GM23338 (cell line): ENCODE measurements at regions not wholly inside any gene's neighbourhood (a gene's known extent, or its start where the extent isn't known, plus 50 kb on each side); places are given as distances from the start of the nearest gene placed in this dataset.

Source experiments
- ATAC-seq: fragments of 200-7000 bp; cut with Tn5 transposase; 3 replicates; pipeline ENCODE4 v1.9.1; 2020
- DNase-seq: peaks from one replicate; pipeline ENCODE4 v3.0.0-alpha.2; 2015; ENCODE audit warnings: low spot score
- H2AFZ ChIP-seq: fragments of 200-600 bp; sonication (generic); 2 replicates; pipeline ENCODE4 v1.8.0; 2016; ENCODE audit warnings: antibody characterized with exemption, mild to moderate bottlenecking, moderate library complexity
- H3F3A ChIP-seq: fragments of 200-600 bp; sonication (generic); replicated peaks from 2 replicates; pipeline ENCODE4 v1.8.0; 2017; ENCODE audit warnings: antibody characterized with exemption, mixed run types, low read depth
- H3K27ac ChIP-seq: fragments of 200-600 bp; sonication (generic); 2 replicates; pipeline ENCODE4 v1.6.1; 2016; ENCODE audit warnings: low read depth
- H3K27me3 ChIP-seq: fragments of 200-600 bp; sonication (generic); 2 replicates; pipeline ENCODE4 v1.8.0; 2016; ENCODE audit warnings: mild to moderate bottlenecking, mixed run types, moderate library complexity; ENCODE audit not compliant: insufficient read depth
- H3K36me3 ChIP-seq: fragments of 200-600 bp; sonication (generic); 2 replicates; pipeline ENCODE4 v1.8.0; 2016; ENCODE audit warnings: mild to moderate bottlenecking; ENCODE audit not compliant: insufficient read depth
- H3K4me1 ChIP-seq: fragments of 200-600 bp; sonication (generic); 2 replicates; pipeline ENCODE4 v1.8.0; 2016; ENCODE audit warnings: mild to moderate bottlenecking, moderate library complexity; ENCODE audit not compliant: insufficient read depth
- H3K4me2 ChIP-seq: fragments of 200-600 bp; sonication (generic); 2 replicates; pipeline ENCODE4 v1.7.1; 2017; ENCODE audit warnings: mixed run types
- H3K4me3 ChIP-seq: fragments of 200-600 bp; sonication (generic); 2 replicates; pipeline ENCODE4 v1.6.1; 2016; ENCODE audit warnings: mixed run types
- H3K79me2 ChIP-seq: fragments of 200-600 bp; sonication (generic); replicated peaks from 2 replicates; pipeline ENCODE4 v1.8.0; 2017; ENCODE audit warnings: mild to moderate bottlenecking; ENCODE audit not compliant: insufficient read depth
- H3K9me2 ChIP-seq: fragments of 200-600 bp; sonication (generic); 2 replicates; pipeline ENCODE4 v1.8.0; 2017; ENCODE audit not compliant: insufficient read depth
- H4K20me1 ChIP-seq: fragments of 200-600 bp; sonication (generic); replicated peaks from 2 replicates; pipeline ENCODE4 v1.8.0; 2017; ENCODE audit warnings: mild to moderate bottlenecking; ENCODE audit not compliant: insufficient read depth
- H3K27ac Mint-ChIP-seq: 2 replicates; pipeline ENCODE4 v1.8.0; 2020; ENCODE audit warnings: inconsistent platforms, mild to moderate bottlenecking, moderate library complexity, mixed read lengths
- H3K27me3 Mint-ChIP-seq: 3 replicates; pipeline ENCODE4 v1.8.0; 2022; ENCODE audit warnings: low read depth, mild to moderate bottlenecking, moderate library complexity, mixed read lengths, inconsistent platforms; ENCODE audit not compliant: insufficient read depth, poor library complexity
- H3K36me3 Mint-ChIP-seq: 3 replicates; pipeline ENCODE4 v1.8.0; 2021; ENCODE audit warnings: low read depth, mild to moderate bottlenecking, inconsistent platforms, moderate library complexity, mixed read lengths
- H3K4me1 Mint-ChIP-seq: 3 replicates; pipeline ENCODE4 v1.8.0; 2020; ENCODE audit warnings: mild to moderate bottlenecking, inconsistent platforms, mixed read lengths
- H3K4me3 Mint-ChIP-seq: 3 replicates; pipeline ENCODE4 v1.8.0; 2021; ENCODE audit warnings: moderate library complexity, mild to moderate bottlenecking, inconsistent platforms, mixed read lengths
- H3K9me3 Mint-ChIP-seq: 3 replicates; pipeline ENCODE4 v1.8.0; 2020; ENCODE audit warnings: moderate library complexity, mild to moderate bottlenecking, inconsistent platforms, mixed read lengths
- CREB1 ChIP-seq: fragments of 250-450 bp; sonication (Bioruptor Pico); IDR thresholded peaks from 2 replicates; pipeline ENCODE4 v1.5.0; 2020; ENCODE audit warnings: low read depth, mild to moderate bottlenecking, moderate library complexity
- EZH2 ChIP-seq: fragments of 200-600 bp; sonication (generic); IDR thresholded peaks from one replicate; pipeline ENCODE4 v1.8.0; 2017; ENCODE audit warnings: antibody characterized with exemption, mild to moderate bottlenecking, low read depth; ENCODE audit not compliant: unreplicated experiment
- EZH2phosphoT487 ChIP-seq: fragments of 200-600 bp; sonication (generic); IDR thresholded peaks from one replicate; pipeline ENCODE4 v1.8.1; 2018; ENCODE audit warnings: antibody characterized with exemption; ENCODE audit not compliant: unreplicated experiment
- JUNB ChIP-seq: IDR thresholded peaks from one replicate; pipeline ENCODE4 v1.6.1; 2016; ENCODE audit warnings: antibody characterized with exemption; ENCODE audit not compliant: unreplicated experiment
- NANOG ChIP-seq: IDR thresholded peaks from 2 replicates; pipeline ENCODE4 v1.6.1; 2016; ENCODE audit warnings: antibody characterized with exemption, borderline replicate concordance
- POLR2AphosphoS5 ChIP-seq: IDR thresholded peaks from 2 replicates; pipeline ENCODE4 v1.6.1; 2016; ENCODE audit warnings: antibody characterized with exemption, low read depth
- STAT1 ChIP-seq: IDR thresholded peaks from one replicate; pipeline ENCODE4 v1.6.1; 2016; ENCODE audit warnings: antibody characterized with exemption; ENCODE audit not compliant: unreplicated experiment
- ZNF114 ChIP-seq: fragments of 250-450 bp; sonication (Bioruptor Pico); IDR thresholded peaks from 2 replicates; pipeline ENCODE4 v1.5.0; 2020; ENCODE audit warnings: mild to moderate bottlenecking, moderate library complexity
- ZNF331 ChIP-seq: fragments of 250-450 bp; sonication (Bioruptor Pico); IDR thresholded peaks from 2 replicates; pipeline ENCODE4 v1.5.0; 2020; ENCODE audit warnings: low read depth, mild to moderate bottlenecking, moderate library complexity
- TF ChIP-seq, protein P1 (sequence below): IDR thresholded peaks from one replicate; pipeline ENCODE4 v1.6.1; 2018; ENCODE audit warnings: antibody characterized with exemption; ENCODE audit not compliant: unreplicated experiment
- TF ChIP-seq, protein P2 (sequence below): IDR thresholded peaks from 2 replicates; pipeline ENCODE4 v1.6.1; 2016; ENCODE audit warnings: antibody characterized with exemption
- TF ChIP-seq, protein P3 (sequence below), 2 experiments: fragments of 200-600 bp in 1 of 2; sonication (generic) in 1 of 2; conservative IDR thresholded peaks; 2 replicates each; pipeline versions ENCODE4 v1.5.1 to v1.6.1; 2016 to 2017; ENCODE audit warnings: antibody characterized with exemption in 2 of 2, low read depth in 2 of 2, mild to moderate bottlenecking in 2 of 2, moderate library complexity in 1 of 2

DNA sequence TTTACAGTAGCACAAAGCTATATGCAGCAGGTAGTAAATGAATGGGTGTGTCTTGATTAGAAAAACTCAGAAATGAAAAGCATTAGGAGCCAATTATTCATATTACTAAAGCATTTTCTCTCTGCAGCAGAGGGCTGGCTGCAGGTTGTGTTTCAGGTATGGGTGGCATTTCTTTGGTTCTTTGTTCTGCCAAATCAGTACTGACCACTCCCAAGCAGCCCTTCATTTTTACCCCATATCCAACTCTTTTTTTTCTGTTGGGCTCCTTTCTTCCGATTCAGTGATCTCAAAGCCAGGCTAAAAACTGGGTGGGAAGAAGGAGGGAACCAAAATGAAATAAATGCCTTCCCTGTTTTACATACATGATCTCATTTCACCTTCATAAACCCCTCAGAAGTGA lies 162.3 kb downstream of the SPRY1 start (continued):
- TF ChIP-seq, protein P1, sequence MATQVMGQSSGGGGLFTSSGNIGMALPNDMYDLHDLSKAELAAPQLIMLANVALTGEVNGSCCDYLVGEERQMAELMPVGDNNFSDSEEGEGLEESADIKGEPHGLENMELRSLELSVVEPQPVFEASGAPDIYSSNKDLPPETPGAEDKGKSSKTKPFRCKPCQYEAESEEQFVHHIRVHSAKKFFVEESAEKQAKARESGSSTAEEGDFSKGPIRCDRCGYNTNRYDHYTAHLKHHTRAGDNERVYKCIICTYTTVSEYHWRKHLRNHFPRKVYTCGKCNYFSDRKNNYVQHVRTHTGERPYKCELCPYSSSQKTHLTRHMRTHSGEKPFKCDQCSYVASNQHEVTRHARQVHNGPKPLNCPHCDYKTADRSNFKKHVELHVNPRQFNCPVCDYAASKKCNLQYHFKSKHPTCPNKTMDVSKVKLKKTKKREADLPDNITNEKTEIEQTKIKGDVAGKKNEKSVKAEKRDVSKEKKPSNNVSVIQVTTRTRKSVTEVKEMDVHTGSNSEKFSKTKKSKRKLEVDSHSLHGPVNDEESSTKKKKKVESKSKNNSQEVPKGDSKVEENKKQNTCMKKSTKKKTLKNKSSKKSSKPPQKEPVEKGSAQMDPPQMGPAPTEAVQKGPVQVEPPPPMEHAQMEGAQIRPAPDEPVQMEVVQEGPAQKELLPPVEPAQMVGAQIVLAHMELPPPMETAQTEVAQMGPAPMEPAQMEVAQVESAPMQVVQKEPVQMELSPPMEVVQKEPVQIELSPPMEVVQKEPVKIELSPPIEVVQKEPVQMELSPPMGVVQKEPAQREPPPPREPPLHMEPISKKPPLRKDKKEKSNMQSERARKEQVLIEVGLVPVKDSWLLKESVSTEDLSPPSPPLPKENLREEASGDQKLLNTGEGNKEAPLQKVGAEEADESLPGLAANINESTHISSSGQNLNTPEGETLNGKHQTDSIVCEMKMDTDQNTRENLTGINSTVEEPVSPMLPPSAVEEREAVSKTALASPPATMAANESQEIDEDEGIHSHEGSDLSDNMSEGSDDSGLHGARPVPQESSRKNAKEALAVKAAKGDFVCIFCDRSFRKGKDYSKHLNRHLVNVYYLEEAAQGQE, result no peak
- TF ChIP-seq POLR2AphosphoS5 (no peak), ZNF331 (CRISPR knock-in tag) (no peak), EZH2phosphoT487 (no peak), CREB1 (CRISPR knock-in tag) (no peak)

DNA sequence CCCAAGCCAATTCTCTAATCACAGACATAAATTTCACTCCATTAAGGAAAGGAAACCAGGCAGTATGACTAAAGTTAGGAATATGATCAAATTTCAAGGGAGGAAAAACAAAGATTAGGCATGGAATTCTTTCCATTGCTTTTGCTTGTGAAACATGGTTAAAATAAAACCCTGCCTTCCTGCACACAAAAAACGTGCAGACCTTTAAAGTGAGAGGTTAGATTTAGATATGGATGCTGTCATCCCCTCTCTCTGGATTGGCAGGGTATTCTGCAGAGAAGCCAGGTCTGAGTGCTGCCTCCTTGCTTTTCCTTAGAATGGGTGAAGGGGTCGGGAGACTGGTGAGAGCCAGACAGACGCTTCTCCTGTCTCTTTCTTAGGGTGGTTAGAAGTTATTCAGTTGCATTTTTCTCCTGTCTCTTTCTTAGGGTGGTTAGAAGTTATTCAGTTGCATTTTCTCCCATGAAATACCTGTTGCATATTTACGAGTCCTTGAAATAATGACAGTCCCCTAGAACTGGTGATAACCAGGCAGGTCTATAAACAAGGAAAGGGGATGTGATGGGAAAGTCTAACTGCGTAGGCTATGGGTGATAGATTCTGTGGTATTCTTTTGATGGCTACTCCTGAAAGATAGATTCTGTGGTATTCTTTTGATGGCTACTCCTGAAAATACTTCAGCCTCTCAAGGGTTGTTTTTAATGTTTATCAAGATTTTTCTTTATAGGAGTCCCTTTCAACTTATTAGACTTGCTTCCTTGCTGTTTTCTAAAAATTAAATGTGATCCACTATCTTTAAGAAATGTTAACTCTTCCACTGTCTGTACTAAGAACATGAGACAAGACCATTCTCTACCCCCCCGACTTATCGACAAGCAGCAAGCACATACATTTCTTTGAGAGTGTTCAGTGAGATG lies 163.6 kb downstream of the SPRY1 start:
- Histone ChIP-seq H2AFZ (no peak overlapping the region), H3K79me2 (no peaks in the 10 kb centered on the region), H3K27ac (no peak overlapping the region), H3K4me1 (peaks cover 31% of the 10 kb centered on the region), H3K27me3 (no peaks in the 10 kb centered on the region), H3K9me2 (no peaks in the 10 kb centered on the region), H3K4me3 (no peak overlapping the region), H3F3A (no peaks in the 10 kb centered on the region), H3K36me3 (no peaks in the 10 kb centered on the region), H4K20me1 (no peaks in the 10 kb centered on the region), H3K4me2 (no peak overlapping the region)
- Mint-ChIP-seq H3K4me1 (peaks cover 34% of the 10 kb centered on the region), H3K27me3 (peaks cover 4% of the 10 kb centered on the region), H3K4me3 (no peak overlapping the region), H3K27ac (no peak overlapping the region), H3K36me3 (no peaks in the 10 kb centered on the region; the same call in 2 of the 3 replicates), H3K9me3 (no peaks in the 10 kb centered on the region)
- DNase-seq (peak; percentile 22), ATAC-seq (peak; percentile 19; the same call in 1 of the 3 replicates)
- TF ChIP-seq POLR2AphosphoS5 (no peak), JUNB (no peak), CREB1 (CRISPR knock-in tag) (no peak), ZNF114 (no peak), EZH2 (no peak), ZNF331 (CRISPR knock-in tag) (no peak), STAT1 (no peak), NANOG (no peak), EZH2phosphoT487 (no peak)
- TF ChIP-seq, protein P2, sequence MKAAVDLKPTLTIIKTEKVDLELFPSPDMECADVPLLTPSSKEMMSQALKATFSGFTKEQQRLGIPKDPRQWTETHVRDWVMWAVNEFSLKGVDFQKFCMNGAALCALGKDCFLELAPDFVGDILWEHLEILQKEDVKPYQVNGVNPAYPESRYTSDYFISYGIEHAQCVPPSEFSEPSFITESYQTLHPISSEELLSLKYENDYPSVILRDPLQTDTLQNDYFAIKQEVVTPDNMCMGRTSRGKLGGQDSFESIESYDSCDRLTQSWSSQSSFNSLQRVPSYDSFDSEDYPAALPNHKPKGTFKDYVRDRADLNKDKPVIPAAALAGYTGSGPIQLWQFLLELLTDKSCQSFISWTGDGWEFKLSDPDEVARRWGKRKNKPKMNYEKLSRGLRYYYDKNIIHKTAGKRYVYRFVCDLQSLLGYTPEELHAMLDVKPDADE, result no peak
- TF ChIP-seq, protein P3, sequence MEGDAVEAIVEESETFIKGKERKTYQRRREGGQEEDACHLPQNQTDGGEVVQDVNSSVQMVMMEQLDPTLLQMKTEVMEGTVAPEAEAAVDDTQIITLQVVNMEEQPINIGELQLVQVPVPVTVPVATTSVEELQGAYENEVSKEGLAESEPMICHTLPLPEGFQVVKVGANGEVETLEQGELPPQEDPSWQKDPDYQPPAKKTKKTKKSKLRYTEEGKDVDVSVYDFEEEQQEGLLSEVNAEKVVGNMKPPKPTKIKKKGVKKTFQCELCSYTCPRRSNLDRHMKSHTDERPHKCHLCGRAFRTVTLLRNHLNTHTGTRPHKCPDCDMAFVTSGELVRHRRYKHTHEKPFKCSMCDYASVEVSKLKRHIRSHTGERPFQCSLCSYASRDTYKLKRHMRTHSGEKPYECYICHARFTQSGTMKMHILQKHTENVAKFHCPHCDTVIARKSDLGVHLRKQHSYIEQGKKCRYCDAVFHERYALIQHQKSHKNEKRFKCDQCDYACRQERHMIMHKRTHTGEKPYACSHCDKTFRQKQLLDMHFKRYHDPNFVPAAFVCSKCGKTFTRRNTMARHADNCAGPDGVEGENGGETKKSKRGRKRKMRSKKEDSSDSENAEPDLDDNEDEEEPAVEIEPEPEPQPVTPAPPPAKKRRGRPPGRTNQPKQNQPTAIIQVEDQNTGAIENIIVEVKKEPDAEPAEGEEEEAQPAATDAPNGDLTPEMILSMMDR (conservative IDR thresholded peaks at IDR 0.05; ENCODE audit: low read depth in 2 of 2), result no peak
